Lung (tissue), 1 donor: ENCODE measurements at regions not wholly inside any gene's neighbourhood (a gene's known extent, or its start where the extent isn't known, plus 50 kb on each side); places are given as distances from the start of the nearest gene placed in this dataset. TPM values are rescaled to one million over a fixed set of nuclear protein-coding genes. Genes with fewer than 3 reads are reported as not detected.

Experiments
- small RNA-seq: library from RNA; depleted of rRNA; stranded (forward); fragments of <200 nt; gene quantifications from one replicate; pipeline ENCODE3, GENCODE V24; 2014; ENCODE audit warnings: low replicate concordance

Small RNAs in the stretch of these regions (small RNA-seq; reads per million reads assigned to genes)
- not detected for gene RF00019
